ENCODE measurements at regions not wholly inside any gene's neighbourhood (a gene's known extent, or its start where the extent isn't known, plus 50 kb on each side); places are given as distances from the start of the nearest gene placed in this dataset.

DNA sequence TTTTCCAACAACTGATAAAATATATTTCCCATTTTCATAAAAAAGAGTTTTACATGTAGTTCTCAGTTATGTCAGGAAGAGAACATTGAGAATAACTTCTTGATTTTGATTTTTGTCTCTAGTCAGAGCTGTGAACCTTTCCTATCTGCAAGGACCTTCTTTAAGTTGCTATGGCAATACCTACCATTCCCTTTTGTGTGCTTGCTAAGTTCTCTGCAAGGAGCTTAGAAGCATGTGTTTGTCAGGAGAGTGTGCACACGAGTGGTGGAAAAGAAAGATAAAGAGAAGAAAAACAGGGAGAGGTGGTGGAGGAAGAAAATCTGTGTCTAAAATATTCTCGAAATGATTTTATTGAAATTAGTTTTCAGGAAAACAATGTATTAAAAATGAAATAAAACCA lies 140.3 kb upstream of the SLC8A1 start:
- TF ChIP-seq SIN3A (IDR thresholded peaks at IDR 0.05; ENCODE audit: borderline replicate concordance, insufficient read depth, low read length) (no peak), POLR2AphosphoS5 (IDR thresholded peaks at IDR 0.05; ENCODE audit: low read depth, low read length) (no peak)

DNA sequence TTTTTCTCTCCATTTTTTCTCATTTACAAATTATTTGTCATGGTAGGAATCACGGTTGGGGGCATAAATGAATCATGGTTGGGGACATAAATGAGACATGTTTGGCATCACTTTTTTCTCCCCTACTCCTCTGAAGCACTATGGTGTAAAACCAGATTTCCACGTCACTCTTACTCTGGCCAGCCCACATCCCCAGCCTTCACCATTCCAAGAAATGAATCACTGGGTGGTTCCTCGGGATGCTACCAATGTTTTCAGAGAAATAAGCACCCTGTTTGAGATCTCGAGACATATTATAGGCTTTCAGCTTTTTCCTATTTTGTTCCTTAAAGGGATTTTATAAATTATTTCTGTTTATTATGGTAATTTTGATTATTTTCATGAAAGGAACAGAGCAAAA lies 155.0 kb upstream of the SLC8A1 start:
- no peak for TF ChIP-seq SIN3A (IDR thresholded peaks at IDR 0.05; ENCODE audit: borderline replicate concordance, insufficient read depth, low read length)
- TF ChIP-seq TAF1 (IDR thresholded peaks at IDR 0.05; ENCODE audit: borderline replicate concordance, insufficient read depth, low read length): no peak
- no peak for TF ChIP-seq REST (IDR thresholded peaks at IDR 0.05; ENCODE audit: insufficient read depth in 1 of 2, low read depth in 2 of 2, low read length in 2 of 2)

GRCh38 chr2:40611196-40611595 lies 159.3 kb upstream of the SLC8A1 start:
- TF ChIP-seq POLR2AphosphoS5 (IDR thresholded peaks at IDR 0.05; ENCODE audit: low read depth, low read length): no peak
- TF ChIP-seq FOXP2 (optimal IDR thresholded peaks at IDR 0.05; ENCODE audit: borderline replicate concordance, extremely low read depth, extremely low read length, insufficient read depth): no peak
- no peak for TF ChIP-seq TAF1 (IDR thresholded peaks at IDR 0.05; ENCODE audit: borderline replicate concordance, insufficient read depth, low read length)
- TF ChIP-seq SIN3A (IDR thresholded peaks at IDR 0.05; ENCODE audit: borderline replicate concordance, insufficient read depth, low read length): no peak
- TF ChIP-seq REST (IDR thresholded peaks at IDR 0.05; ENCODE audit: insufficient read depth in 1 of 2, low read depth in 2 of 2, low read length in 2 of 2): no peak

DNA sequence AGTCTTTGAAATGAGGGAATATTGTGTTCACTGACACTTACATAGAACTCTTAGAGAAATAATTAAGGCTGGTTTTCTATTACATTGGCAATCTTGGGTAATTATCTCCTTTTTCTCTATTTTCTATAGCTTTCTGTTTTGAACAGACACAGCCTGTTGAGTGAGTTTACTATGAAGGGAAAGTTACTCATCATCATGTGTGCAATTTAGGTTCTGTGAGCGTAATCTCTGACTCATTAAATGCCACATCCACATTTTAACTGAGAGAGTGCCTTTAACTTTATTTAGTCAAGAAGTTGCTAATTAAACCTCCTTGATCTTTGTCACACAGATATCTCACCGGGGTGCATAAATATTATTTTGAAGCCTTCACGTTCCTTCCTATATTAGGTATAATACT lies 174.0 kb upstream of the SLC8A1 start:
- no peak for TF ChIP-seq REST (IDR thresholded peaks at IDR 0.05; ENCODE audit: insufficient read depth in 1 of 2, low read depth in 2 of 2, low read length in 2 of 2)
- TF ChIP-seq TAF1 (IDR thresholded peaks at IDR 0.05; ENCODE audit: borderline replicate concordance, insufficient read depth, low read length): no peak
- TF ChIP-seq SIN3A (IDR thresholded peaks at IDR 0.05; ENCODE audit: borderline replicate concordance, insufficient read depth, low read length): no peak

- TF ChIP-seq POLR2AphosphoS5 (IDR thresholded peaks at IDR 0.05; ENCODE audit: low read depth, low read length): no peak
- TF ChIP-seq TAF1 (IDR thresholded peaks at IDR 0.05; ENCODE audit: borderline replicate concordance, insufficient read depth, low read length): no peak
- no peak for TF ChIP-seq FOXP2 (optimal IDR thresholded peaks at IDR 0.05; ENCODE audit: borderline replicate concordance, extremely low read depth, extremely low read length, insufficient read depth)
- no peak for TF ChIP-seq SIN3A (IDR thresholded peaks at IDR 0.05; ENCODE audit: borderline replicate concordance, insufficient read depth, low read length)
- no peak for TF ChIP-seq REST (IDR thresholded peaks at IDR 0.05; ENCODE audit: insufficient read depth in 1 of 2, low read depth in 2 of 2, low read length in 2 of 2)
Measured at GRCh38 chr2:40628556-40628955, 176.7 kb upstream of the SLC8A1 start.
